ENCODE measurements at regions not wholly inside any gene's neighbourhood (a gene's known extent, or its start where the extent isn't known, plus 50 kb on each side); places are given as distances from the start of the nearest gene placed in this dataset.
A peak's percentile ranks its signal among the peaks of the same experiment; 100 is the strongest.
"Not testable (repeated sequence)": the region's sequence is repeated elsewhere in the genome, so short reads cannot be mapped to it uniquely, and the experiment has no call there.

- DNase-seq: no peak
These were observed 569.4 kb downstream of the HTR7 start for GRCh38 chr10:90288391-90288933.

DNA sequence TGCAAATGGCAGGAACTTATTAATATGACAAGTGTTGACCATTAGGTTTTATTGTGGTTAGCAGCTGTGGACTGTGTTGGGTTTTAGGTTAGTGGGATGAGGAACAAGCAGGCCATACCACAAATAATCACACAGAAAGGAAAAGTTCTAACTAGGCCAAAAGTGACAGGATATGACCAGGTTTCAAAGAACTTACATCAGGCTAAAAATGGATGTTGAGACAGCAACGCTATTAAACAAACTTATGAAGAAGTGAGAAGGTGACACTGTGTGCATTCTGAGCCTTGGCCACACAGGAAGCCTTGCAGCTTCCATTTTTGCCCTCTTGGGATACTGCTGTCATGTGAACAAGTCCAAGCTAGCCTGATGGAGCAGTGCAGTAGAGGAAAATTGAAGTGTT, 568.8 kb downstream of the HTR7 start:
- DNase-seq: no peak

GRCh38 chr10:90293616-90294015, 564.2 kb downstream of the HTR7 start:
- no peak for DNase-seq

- not testable (repeated sequence) for DNase-seq
These were observed 562.9 kb downstream of the HTR7 start for GRCh38 chr10:90294821-90295540.

DNA sequence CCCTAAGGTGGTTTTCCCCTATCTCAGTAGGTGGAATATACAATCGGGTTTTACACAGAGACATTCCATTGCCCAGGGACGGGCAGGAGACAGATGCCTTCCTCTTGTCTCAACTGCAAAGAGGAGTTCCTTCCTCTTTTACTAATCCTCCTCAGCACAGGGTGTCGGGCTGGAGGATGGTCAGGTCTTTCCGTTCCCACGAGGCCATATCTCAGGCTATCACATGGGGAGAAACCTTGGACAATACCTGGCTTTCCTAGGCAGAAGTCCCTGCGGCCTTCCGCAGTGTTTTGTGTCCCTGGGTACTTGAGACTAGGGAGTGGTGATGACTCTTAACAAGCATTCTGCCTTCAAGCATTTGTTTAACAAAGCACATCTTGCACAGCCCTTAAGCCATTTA, 555.8 kb downstream of the HTR7 start:
- not testable (repeated sequence) for DNase-seq

- no peak for DNase-seq
These were observed 554.9 kb downstream of the HTR7 start for GRCh38 chr10:90302758-90303481.

DNA sequence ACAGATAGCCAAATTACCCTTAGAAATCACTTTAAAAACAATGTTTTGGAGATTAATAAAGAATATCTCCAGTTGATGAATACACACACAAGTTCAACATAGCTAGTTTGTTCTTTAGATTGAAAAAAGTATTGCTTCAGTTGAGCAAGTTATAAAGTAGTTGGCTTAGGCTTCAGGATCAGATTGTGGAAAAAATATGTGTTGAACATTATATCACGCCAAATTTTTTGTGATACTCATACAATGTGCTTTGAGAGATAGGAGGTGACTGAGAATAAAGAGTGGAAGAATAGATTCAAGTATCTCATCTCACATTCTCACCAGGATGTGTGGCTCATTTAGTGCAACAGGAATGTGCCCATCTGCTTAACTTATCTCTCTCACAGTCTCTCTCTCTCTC, 553.3 kb downstream of the HTR7 start:
- no peak for DNase-seq

GRCh38 chr10:90306187-90306586, 551.7 kb downstream of the HTR7 start:
- DNase-seq: no peak

GRCh38 chr10:90308223-90308622, 549.6 kb downstream of the HTR7 start:
- DNase-seq: no peak

DNA sequence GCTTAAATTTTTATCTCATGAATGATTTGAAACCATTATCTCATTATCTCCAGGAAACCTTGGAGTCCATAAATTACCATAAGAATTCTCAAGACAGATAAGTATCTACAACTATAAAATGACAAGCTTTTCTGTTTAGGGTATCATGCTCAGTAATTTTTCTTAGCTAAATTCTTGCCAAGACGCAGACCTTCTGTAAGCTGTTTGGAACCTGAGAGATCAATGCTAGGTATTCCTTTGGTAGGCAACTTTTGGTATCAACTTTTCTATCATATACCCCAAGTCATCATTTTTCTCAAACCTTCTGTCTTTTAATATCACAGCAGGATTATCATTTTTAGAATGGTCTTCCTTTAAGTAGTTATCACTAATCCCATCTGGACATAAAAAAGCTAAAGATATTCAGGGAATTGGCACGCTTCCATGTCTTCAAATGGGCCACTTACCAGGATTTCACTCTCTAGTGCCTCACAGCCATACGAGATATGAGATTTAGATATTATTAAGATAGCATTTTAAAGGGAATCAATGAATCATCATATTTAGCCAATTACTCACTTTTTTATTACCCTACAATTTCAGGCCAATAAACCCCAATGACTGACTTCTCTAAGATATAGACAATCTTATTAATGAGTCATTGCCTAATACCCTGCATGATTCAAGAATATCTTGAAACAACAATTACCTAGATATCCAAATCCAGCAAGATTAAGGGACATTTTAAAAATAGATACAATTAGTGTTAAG, 544.1 kb downstream of the HTR7 start:
- DNase-seq: no peak

GRCh38 chr10:90314718-90315117, 543.1 kb downstream of the HTR7 start:
- DNase-seq: no peak

DNA sequence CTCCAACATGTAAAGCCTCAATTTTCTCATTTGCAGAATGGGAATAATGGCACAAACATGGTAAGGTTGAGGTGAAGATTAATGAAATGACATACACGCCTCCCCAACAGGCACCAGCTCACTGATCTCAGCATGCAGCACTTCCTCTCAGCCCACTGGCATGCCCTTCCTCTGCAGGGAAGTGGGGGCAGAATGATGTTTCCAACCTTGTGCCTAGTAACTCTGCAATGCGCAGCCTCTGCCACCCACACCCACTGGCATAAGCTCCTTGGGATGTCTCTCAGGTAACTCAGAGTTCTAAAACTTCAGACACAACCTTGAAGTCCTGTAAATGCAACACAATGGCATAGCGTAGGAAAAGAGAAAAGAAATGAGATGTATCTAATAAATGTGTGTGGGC, 540.7 kb downstream of the HTR7 start:
- DNase-seq: no peak

DNA sequence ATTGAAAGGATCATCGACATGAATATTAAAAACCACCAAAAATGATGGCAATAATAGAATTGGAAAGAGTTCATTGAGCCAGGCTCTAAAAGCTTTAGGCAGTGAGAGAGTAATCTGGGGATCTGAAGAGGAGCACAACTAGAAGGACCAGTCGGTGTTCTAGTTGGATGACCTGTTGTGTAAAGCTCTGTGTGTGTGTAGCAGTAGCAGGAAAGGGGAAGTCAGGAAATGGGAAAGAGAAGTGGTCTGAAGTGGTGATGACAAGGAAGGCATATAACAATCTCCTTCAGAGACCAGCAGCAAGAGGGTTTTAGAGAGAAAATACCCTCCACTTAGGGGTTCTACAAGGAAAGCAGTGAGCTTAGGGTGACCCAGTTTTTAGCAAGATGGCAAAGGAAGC, 539.2 kb downstream of the HTR7 start:
- DNase-seq: no peak

DNA sequence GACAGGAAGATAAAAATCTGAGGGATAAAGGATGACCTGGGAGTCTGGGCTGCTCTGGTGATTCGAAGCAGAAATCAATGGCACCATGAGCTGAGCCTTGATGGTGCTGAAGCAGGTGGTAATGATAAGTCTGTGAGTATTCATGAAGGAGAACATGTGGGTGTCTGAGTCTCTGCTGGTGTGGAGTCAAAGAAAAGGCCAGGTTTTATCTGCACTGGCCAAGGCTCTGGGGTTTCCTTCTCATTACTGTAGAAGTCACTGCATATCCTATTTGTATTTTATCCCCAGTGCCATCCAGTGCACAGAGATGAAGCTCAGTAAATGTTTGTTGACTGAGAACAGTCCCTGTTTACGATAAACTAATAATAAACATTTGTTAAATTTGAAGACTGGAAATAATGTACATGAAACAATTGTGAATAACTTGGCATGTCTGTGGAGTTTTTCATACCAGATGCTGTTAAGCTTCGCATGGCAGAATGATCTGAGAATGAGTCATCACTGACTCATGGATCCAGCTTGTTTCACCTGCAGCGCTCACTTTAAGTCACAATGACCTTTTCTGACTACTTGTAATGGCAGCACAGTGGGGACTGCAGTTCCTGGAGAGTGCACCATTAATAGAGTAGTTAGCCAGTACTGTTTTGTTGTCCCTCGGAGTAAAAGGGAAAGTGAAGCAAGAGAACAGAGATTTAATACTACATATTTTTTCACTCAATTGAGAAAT, 538.5 kb downstream of the HTR7 start:
- DNase-seq: peak; percentile 55

- no peak for DNase-seq
These were observed 536.6 kb downstream of the HTR7 start for GRCh38 chr10:90321132-90321816.

DNA sequence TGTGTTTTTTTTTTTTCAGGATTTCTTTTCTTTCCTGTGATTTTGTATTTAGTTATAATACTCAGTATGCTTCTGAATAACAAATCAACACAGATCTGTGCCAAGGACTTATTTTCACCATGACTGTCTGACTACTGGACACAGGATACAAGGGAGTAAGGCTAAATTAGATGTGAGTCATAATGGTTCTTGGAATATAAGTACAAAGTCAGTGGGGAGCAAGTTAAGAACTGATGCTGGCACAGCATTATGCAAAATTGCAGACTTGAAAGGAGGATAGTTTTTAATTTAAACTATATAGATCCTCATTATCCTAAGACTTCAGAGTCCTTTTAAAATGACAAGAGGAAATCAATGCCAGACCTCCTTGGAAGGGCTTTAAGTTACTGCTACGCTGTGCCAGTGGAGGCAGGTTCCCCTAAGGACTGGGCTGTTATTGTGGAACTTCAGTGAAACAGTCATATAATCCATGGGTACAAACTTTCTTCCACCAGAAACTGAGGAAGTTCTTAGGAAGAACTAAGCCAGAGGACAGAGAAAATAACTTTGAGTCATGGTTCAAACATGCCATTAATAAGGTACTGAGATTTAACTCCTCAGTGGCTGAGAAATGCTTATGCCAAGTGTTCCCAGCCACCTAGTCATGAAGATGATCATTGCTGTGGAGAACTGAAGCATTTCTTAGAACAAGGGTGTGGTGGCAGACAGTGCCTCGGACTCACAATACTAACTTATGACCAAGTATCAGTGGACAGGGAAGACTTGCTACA, 531.2 kb downstream of the HTR7 start:
- DNase-seq: no peak

GRCh38 chr10:90327611-90328010, 530.2 kb downstream of the HTR7 start:
- DNase-seq: no peak

DNA sequence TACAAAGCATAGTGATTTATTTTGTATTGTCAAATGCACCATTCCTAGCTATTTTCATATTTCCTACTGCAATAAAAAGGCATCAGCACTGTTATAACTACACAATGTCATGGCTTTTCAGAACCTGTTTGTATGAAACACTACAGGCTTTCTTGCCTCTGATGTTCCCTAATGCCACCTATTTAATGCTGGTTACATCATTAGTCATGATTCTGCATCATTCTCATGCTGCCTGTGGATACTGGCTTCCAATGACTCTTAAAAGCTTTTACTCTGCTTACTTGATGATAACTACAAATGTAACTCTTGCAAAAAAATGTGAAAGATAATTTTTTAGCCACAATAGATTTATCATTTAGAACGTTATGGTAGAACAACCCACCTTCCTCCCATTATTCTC, 529.4 kb downstream of the HTR7 start:
- DNase-seq: no peak

DNA sequence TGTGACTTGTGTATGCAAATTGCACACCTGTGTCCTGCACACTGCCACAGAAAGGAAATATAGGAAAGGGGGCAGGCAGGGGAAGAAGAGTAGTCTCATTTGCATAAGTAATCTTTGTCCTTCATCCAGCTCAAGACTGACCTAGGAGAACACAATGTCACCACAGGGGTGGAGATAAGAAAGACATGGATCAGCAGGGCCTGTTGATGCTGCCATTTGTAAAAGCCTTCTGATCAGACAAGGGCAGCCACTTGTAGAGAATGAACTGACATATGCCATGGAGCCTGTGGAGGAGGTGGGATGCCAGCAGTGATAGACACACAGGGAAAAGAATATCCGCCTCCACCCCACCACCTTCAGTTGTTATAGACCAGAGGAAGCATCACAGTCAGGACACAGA, 528.9 kb downstream of the HTR7 start:
- DNase-seq: no peak

- no peak for DNase-seq
These were observed 520.5 kb downstream of the HTR7 start for GRCh38 chr10:90337316-90337715.

- DNase-seq: no peak
These were observed 515.4 kb downstream of the HTR7 start for GRCh38 chr10:90342480-90342879.

DNA sequence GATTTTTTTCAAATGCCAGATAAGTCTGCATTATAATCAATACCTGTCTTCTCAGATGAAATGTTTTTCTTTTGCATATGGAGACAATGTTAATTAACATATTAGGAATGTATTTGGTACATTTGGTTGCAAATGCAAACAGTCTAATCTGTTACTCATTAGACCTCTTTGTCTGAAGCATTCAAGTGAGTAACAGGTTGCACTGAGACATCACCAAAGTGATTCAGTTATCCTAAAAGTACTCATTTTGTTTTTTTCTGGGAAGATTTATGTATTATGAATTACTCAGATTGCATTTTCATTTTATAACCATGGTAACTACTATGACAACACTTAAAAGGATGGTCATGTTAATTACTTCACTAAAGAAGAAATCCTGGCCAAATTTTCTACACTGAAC, 513.6 kb downstream of the HTR7 start:
- no peak for DNase-seq
